NB4 (cell line): ENCODE measurements at regions not wholly inside any gene's neighbourhood (a gene's known extent, or its start where the extent isn't known, plus 50 kb on each side); places are given as distances from the start of the nearest gene placed in this dataset.
"Not testable (repeated sequence)": the region's sequence is repeated elsewhere in the genome, so short reads cannot be mapped to it uniquely, and the experiment has no call there.

Experiments used
- DNase-seq: peaks from one replicate; pipeline ENCODE4 v3.0.0; 2010; ENCODE audit warnings: low read depth
- H3K4me3 ChIP-seq: one replicate; pipeline ENCODE4 v1.5.1; 2011; ENCODE audit warnings: mild to moderate bottlenecking, low read depth, low read length, moderate library complexity
- MYC ChIP-seq: IDR thresholded peaks from 2 replicates; pipeline ENCODE4 v1.6.1; 2011; ENCODE audit warnings: low read depth, low read length
- POLR2A ChIP-seq: IDR thresholded peaks from 2 replicates; pipeline ENCODE4 v1.6.1; 2011; ENCODE audit warnings: mild to moderate bottlenecking; ENCODE audit not compliant: insufficient read length; ENCODE audit errors: extremely low read depth
- TF ChIP-seq, protein P1 (sequence below): IDR thresholded peaks from one replicate; pipeline ENCODE4 v1.5.1; 2012; ENCODE audit warnings: low read depth, low read length
- TF ChIP-seq, protein P2 (sequence below): IDR thresholded peaks from 2 replicates; pipeline ENCODE4 v1.6.1; 2011; ENCODE audit warnings: low read depth, low read length

DNA sequence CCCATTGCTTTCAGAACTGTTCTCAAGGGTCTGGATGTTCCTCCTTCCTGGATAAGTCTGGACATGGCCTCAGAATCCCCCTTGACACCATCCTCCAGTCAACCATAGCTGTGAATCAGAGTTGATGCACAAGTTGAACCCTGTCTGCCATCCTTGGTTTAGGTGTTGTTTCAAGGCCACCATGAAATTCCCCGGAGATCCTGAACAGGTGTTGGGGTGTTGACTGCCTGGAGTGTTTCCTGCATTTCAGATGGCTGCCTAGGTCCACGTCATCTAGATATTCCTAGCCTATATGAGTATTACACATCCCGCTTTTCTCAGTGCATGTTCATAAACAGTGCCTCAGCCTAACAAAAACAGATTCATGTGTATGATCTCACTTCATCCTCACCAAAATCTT, 86.7 kb upstream of the PWP1 start:
- TF ChIP-seq POLR2A: no peak
- H3K4me3 ChIP-seq: no peak overlapping the region
- no peak for DNase-seq

DNA sequence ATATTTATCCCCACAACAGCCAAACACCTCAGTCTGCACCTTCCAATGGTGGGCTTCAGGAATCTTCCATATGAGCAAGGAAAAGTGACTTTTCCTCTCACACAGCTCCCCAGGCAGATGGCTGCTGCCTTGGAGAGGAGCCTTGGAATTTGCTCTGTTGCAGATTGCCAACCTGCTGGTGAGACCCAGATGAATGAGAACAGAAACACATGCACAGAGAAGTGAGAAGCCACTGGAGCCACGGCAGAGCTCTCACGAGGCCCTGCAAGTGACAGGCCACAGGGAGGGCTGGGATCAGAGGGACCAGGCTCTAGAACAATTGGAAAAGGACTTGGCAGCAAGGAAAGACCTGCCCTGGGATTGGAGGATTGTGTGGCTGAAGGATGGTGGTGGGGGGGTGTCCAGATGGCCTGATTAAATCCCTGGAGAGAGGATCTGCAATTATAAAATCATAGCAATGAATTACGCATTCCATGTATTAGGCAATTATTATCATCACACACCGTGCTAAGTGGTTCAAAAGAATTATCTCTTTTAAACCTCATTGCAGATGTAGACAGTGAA, 84.9 kb upstream of the PWP1 start:
- TF ChIP-seq, protein P1, sequence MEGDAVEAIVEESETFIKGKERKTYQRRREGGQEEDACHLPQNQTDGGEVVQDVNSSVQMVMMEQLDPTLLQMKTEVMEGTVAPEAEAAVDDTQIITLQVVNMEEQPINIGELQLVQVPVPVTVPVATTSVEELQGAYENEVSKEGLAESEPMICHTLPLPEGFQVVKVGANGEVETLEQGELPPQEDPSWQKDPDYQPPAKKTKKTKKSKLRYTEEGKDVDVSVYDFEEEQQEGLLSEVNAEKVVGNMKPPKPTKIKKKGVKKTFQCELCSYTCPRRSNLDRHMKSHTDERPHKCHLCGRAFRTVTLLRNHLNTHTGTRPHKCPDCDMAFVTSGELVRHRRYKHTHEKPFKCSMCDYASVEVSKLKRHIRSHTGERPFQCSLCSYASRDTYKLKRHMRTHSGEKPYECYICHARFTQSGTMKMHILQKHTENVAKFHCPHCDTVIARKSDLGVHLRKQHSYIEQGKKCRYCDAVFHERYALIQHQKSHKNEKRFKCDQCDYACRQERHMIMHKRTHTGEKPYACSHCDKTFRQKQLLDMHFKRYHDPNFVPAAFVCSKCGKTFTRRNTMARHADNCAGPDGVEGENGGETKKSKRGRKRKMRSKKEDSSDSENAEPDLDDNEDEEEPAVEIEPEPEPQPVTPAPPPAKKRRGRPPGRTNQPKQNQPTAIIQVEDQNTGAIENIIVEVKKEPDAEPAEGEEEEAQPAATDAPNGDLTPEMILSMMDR: no peak
- TF ChIP-seq, protein P2, sequence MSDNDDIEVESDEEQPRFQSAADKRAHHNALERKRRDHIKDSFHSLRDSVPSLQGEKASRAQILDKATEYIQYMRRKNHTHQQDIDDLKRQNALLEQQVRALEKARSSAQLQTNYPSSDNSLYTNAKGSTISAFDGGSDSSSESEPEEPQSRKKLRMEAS: no peak
- TF ChIP-seq MYC (no peak), POLR2A (no peak)
- no peak overlapping the region for H3K4me3 ChIP-seq
- DNase-seq: no peak

DNA sequence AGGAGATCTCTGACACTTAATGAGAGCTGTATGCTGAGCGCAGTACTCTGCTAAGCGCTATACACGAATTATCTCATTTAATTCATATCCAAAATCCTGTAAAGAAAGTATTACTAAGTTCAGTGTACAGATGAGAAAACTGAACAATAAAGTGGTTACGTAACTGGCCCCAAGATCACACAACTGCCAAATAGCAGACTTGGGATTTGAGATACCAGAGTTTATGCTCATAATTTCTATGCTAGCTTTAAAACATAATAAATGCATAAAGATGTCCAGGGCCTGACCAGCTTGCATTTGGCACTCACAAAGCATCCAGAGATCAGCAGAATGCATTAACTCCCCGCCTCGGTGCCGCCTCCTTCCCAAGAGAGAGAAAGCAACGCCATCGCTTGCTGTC, 83.2 kb upstream of the PWP1 start:
- H3K4me3 ChIP-seq: no peak overlapping the region
- TF ChIP-seq POLR2A: no peak
- TF ChIP-seq MYC: no peak
- TF ChIP-seq, protein P2: no peak
- TF ChIP-seq, protein P1: no peak
- DNase-seq: no peak

DNA sequence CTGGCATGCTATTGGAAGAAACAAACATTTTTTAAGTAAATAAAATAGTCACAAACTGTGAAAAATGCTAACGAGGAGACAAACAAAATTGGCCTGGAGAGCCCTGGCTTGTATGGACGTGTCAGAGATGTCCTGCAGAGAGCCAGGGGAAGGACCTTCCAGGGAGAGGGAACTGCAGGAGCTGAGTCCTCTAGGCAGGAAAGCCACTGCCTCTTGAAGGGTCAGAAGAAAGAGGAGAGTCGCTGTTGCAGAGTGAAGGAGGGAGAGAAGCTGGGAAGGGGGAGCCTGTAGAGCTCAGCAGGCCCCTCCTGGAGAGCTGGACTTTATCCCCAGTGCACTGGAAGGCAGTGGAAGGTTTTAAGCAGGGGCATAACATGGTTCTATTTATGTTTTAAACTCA, 80.3 kb upstream of the PWP1 start:
- no peak for TF ChIP-seq MYC
- TF ChIP-seq, protein P2: no peak
- TF ChIP-seq, protein P1: no peak
- no peak for TF ChIP-seq POLR2A
- no peak for DNase-seq
- H3K4me3 ChIP-seq: no peak overlapping the region

DNA sequence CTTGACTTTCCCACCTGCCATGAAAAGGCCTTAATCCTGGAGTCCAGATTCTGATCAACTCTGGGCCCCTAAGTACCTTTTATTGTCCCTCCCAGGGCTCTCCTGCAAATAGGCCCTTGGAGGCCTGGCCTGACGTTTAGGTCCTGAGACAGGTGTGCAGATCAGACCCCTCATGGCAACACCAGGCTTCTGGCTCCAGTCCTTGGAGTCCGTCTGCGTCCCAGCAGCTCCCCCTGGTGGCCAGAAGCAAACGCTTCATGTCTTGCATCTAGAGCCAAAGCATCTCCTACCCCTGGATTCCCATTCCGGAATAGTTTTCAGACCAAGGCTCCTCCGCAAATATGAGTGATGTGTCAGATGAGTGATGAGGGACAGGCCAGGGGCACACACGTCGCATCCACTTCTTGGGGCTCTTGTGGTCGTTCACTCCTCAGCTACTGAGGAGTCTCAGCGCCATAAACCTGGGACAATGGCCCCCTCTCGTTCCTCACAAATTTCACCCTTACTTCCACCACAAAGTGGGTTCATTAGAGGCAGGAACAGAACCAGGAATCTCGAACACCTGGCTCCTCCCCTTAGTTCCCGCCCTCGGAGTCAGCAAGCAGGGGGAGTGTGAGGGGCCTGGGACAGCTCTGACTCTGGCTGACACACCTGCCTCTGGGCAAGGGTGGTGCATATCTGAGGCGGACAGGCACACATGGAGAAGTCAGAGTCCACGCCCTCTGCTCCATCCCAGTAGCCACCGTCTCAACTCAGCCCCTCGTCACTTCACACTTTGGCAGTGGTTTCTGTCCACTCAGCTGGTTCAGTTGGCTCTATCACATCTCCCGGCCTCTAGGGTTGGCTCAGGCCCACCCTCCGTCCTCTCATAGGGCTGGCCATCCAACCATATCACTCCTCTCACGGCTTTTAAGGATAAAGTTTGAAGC, 77.9 kb upstream of the PWP1 start:
- TF ChIP-seq MYC (no peak; the same call in 1 of the 2 replicates), POLR2A (no peak)
- TF ChIP-seq, protein P2: no peak
- TF ChIP-seq, protein P1: peak; percentile 99
- DNase-seq: peak; percentile 81
- H3K4me3 ChIP-seq: no peak overlapping the region

DNA sequence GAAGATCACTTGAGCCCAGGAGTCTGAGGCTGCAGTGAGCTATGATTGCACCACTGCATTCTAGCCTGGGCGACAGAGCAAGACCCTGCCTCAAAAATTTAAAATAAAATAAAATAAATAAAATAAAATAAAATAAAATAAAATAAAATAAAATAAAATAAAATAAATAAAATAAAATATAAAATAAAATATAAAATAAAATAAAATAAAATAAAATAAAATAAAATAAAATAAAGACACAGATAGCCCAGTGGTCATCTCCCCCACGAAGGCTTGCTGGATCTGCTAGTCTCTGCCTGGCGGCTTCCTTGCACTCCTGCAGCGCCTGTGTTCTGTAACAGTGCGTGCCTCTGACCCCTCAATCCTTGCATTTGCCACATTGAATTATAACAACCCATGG, 76.8 kb upstream of the PWP1 start:
- H3K4me3 ChIP-seq, DNase-seq: not testable (repeated sequence)
